H1 (cell line): ENCODE measurements at regions not wholly inside any gene's neighbourhood (a gene's known extent, or its start where the extent isn't known, plus 50 kb on each side); places are given as distances from the start of the nearest gene placed in this dataset.

Source experiments
- CTCF ChIA-PET: fragments of 300-600 bp; sonication (Branson Sonifier 250); formaldehyde crosslinking; loops from one replicate; lab custom pipeline; 2021; ENCODE audit not compliant: partially characterized antibody; lab: Charles Lee
- POLR2A ChIA-PET: fragments of 300-600 bp; sonication (Branson Sonifier 250); formaldehyde crosslinking; loops from one replicate; lab custom pipeline; 2021; ENCODE audit warnings: inconsistent platforms; ENCODE audit not compliant: partially characterized antibody; lab: Charles Lee
- DNase-seq, 2 experiments: peaks; one replicate each; pipeline versions ENCODE4 v3.0.0 to v3.0.0-alpha.2; 2010 to 2022; ENCODE audit warnings: low spot score in 2 of 2, low read depth in 1 of 2, mixed read lengths in 1 of 2
- FAIRE-seq: peaks from 2 replicates; lab custom pipeline; 2011; peaks lifted over from hg19 to GRCh38; lab: Jason Lieb, UNC
- H2AFZ ChIP-seq: 2 replicates; pipeline ENCODE4 v1.8.1; 2012; ENCODE audit warnings: low read length, inconsistent platforms
- H2AK5ac ChIP-seq: 2 replicates; pipeline ENCODE4 v1.6.1; 2013; ENCODE audit warnings: low read depth, low read length
- H2BK120ac ChIP-seq: replicated peaks from 2 replicates; pipeline ENCODE3; 2013; ENCODE audit warnings: low read depth, low read length, inconsistent platforms
- H2BK12ac ChIP-seq: 2 replicates; pipeline ENCODE4 v1.6.1; 2013; ENCODE audit warnings: low read depth, low read length
- H2BK15ac ChIP-seq: 2 replicates; pipeline ENCODE4 v1.6.1; 2013; ENCODE audit warnings: low read length
- H2BK20ac ChIP-seq: 2 replicates; pipeline ENCODE4 v1.6.1; 2013; ENCODE audit warnings: low read length
- H2BK5ac ChIP-seq: 2 replicates; pipeline ENCODE4 v1.6.1; 2013; ENCODE audit warnings: low read depth, low read length
- H3K14ac ChIP-seq: 2 replicates; pipeline ENCODE4 v1.6.1; 2013; ENCODE audit warnings: inconsistent platforms; ENCODE audit not compliant: insufficient read length
- H3K18ac ChIP-seq: 2 replicates; pipeline ENCODE4 v1.6.1; 2013; ENCODE audit warnings: low read length; ENCODE audit errors: extremely low read depth
- H3K23ac ChIP-seq: 2 replicates; pipeline ENCODE4 v1.6.1; 2013; ENCODE audit warnings: inconsistent platforms; ENCODE audit not compliant: insufficient read length
- H3K23me2 ChIP-seq: 2 replicates; pipeline ENCODE4 v1.6.1; 2013; ENCODE audit warnings: low read depth, low read length
- H3K27ac ChIP-seq: 2 replicates; pipeline ENCODE4 v1.6.1; 2011; ENCODE audit warnings: low read depth, low read length, inconsistent platforms
- H3K27me3 ChIP-seq, 4 experiments: replicated peaks in 1 of 4; 1 replicate in 1 of 4; 2 replicates in 3 of 4; pipeline versions ENCODE4 v1.6.1 to v1.8.1; 2011 to 2013; ENCODE audit warnings: low read length in 3 of 4, mild to moderate bottlenecking in 3 of 4, inconsistent platforms in 2 of 4, mixed read lengths in 2 of 4, moderate library complexity in 1 of 4; ENCODE audit not compliant: control insufficient read depth in 3 of 4, insufficient read depth in 3 of 4; ENCODE audit errors: extremely low read depth in 1 of 4
- H3K36me3 ChIP-seq, 4 experiments: 2 replicates each; pipeline versions ENCODE4 v1.6.1 to v1.8.1; 2011 to 2013; ENCODE audit warnings: mild to moderate bottlenecking in 4 of 4, low read length in 3 of 4, moderate library complexity in 2 of 4, control low read depth in 1 of 4, inconsistent platforms in 1 of 4; ENCODE audit not compliant: insufficient read depth in 4 of 4, control insufficient read depth in 2 of 4
- H3K4ac ChIP-seq: replicated peaks from 2 replicates; pipeline ENCODE3; 2013; ENCODE audit warnings: low read length, low read depth, mixed read lengths, inconsistent platforms; ENCODE audit not compliant: insufficient read length
- H3K4me1 ChIP-seq, 4 experiments: replicated peaks in 1 of 4; 1 replicate in 1 of 4; 2 replicates in 3 of 4; pipeline versions ENCODE4 v1.6.1 to v1.8.1; 2011 to 2013; ENCODE audit warnings: low read length in 3 of 4, inconsistent platforms in 2 of 4, mixed read lengths in 1 of 4; ENCODE audit not compliant: insufficient read depth in 4 of 4, control insufficient read depth in 3 of 4
- H3K4me2 ChIP-seq, 2 experiments: 2 replicates each; pipeline versions ENCODE4 v1.6.1 to v1.8.1; 2011 to 2013; ENCODE audit warnings: low read depth in 2 of 2, low read length in 2 of 2, control low read depth in 1 of 2, inconsistent platforms in 1 of 2, mild to moderate bottlenecking in 1 of 2; ENCODE audit not compliant: insufficient read depth in 1 of 2
- H3K4me3 ChIP-seq, 4 experiments: fragments of 200-600, 300-600 bp in 1 of 4; sonication (generic), shearing (Covaris generic), sonication (Bioruptor Twin) in 1 of 4; 2 replicates each; pipeline versions ENCODE4 v1.5.1 to v1.8.1; 2011 to 2016; ENCODE audit warnings: low read length in 4 of 4, low read depth in 3 of 4, control low read depth in 2 of 4, inconsistent platforms in 2 of 4, mild to moderate bottlenecking in 2 of 4, mixed read lengths in 1 of 4, moderate library complexity in 1 of 4; ENCODE audit not compliant: insufficient read depth in 2 of 4; ENCODE audit errors: extremely low read depth in 1 of 4
- H3K56ac ChIP-seq: replicated peaks from 2 replicates; pipeline ENCODE3; 2013; ENCODE audit warnings: low read depth, mild to moderate bottlenecking, mixed read lengths, low read length, inconsistent platforms; ENCODE audit not compliant: insufficient read length
- H3K79me1 ChIP-seq: 2 replicates; pipeline ENCODE4 v1.6.1; 2013; ENCODE audit warnings: low read depth, low read length, control low read depth
- H3K79me2 ChIP-seq, 2 experiments: 2 replicates each; pipeline versions ENCODE4 v1.6.1 to v1.8.1; 2012 to 2013; ENCODE audit warnings: low read length in 2 of 2, mild to moderate bottlenecking in 2 of 2, inconsistent platforms in 1 of 2; ENCODE audit not compliant: insufficient read depth in 2 of 2, control insufficient read depth in 1 of 2
- H3K9ac ChIP-seq, 4 experiments: replicated peaks in 1 of 4; 1 replicate in 1 of 4; 2 replicates in 3 of 4; pipeline versions ENCODE4 v1.6.1 to v1.8.1; 2011 to 2013; ENCODE audit warnings: low read depth in 3 of 4, low read length in 3 of 4, control low read depth in 2 of 4, mild to moderate bottlenecking in 2 of 4, moderate library complexity in 2 of 4, inconsistent platforms in 1 of 4; ENCODE audit errors: extremely low read depth in 1 of 4
- H3K9me3 ChIP-seq, 2 experiments: 2 replicates each; pipeline versions ENCODE4 v1.6.1 to v1.8.1; 2012 to 2013; ENCODE audit warnings: mild to moderate bottlenecking in 2 of 2, moderate library complexity in 2 of 2, control low read depth in 1 of 2, inconsistent platforms in 1 of 2, low read depth in 1 of 2, low read length in 1 of 2, mixed read lengths in 1 of 2; ENCODE audit not compliant: insufficient read depth in 2 of 2
- H4K20me1 ChIP-seq, 2 experiments: replicated peaks in 1 of 2; 2 replicates each; pipeline versions ENCODE3 to v1.8.1; 2011 to 2013; ENCODE audit warnings: inconsistent platforms in 2 of 2, low read length in 2 of 2, mild to moderate bottlenecking in 1 of 2; ENCODE audit not compliant: insufficient read depth in 2 of 2, control insufficient read depth in 1 of 2
- H4K5ac ChIP-seq: 2 replicates; pipeline ENCODE4 v1.6.1; 2013; ENCODE audit warnings: low read length, low read depth, mixed read lengths, inconsistent platforms; ENCODE audit not compliant: insufficient read length
- H4K8ac ChIP-seq: 2 replicates; pipeline ENCODE4 v1.8.0; 2013; ENCODE audit warnings: mild to moderate bottlenecking, moderate library complexity, low read length, inconsistent platforms; ENCODE audit not compliant: insufficient read depth; ENCODE audit errors: extremely low read depth
- H4K91ac ChIP-seq: replicated peaks from 2 replicates; pipeline ENCODE3; 2013; ENCODE audit warnings: low read length, mixed read lengths, inconsistent platforms; ENCODE audit not compliant: insufficient read length
- EZH2 ChIP-seq: fragments of 200-600 bp; sonication (generic); IDR thresholded peaks from 2 replicates; pipeline ENCODE4 v1.7.1; 2012; ENCODE audit warnings: low read depth, mild to moderate bottlenecking, moderate library complexity, low read length, inconsistent platforms; ENCODE audit not compliant: severe bottlenecking
- JUN ChIP-seq: IDR thresholded peaks from 2 replicates; pipeline ENCODE4 v1.6.1; 2011; ENCODE audit warnings: low read depth, mild to moderate bottlenecking, improper control_type of control experiment, low read length
- NANOG ChIP-seq: IDR thresholded peaks from 2 replicates; pipeline ENCODE4 v1.6.1; 2011; ENCODE audit warnings: low read length, low read depth, mild to moderate bottlenecking, inconsistent platforms; ENCODE audit not compliant: insufficient read depth, poor library complexity, severe bottlenecking
- NRF1 ChIP-seq: IDR thresholded peaks from 2 replicates; pipeline ENCODE4 v1.6.1; 2011; ENCODE audit warnings: mild to moderate bottlenecking, low read depth, low read length, improper control_type of control experiment
- SIRT6 ChIP-seq: IDR thresholded peaks from one replicate; pipeline ENCODE4 v1.7.1; 2012; ENCODE audit warnings: low read length, inconsistent platforms
- SP2 ChIP-seq: IDR thresholded peaks from 2 replicates; pipeline ENCODE4 v1.6.1; 2012; ENCODE audit warnings: mild to moderate bottlenecking, low read length, inconsistent platforms
- TAF7 ChIP-seq: optimal IDR thresholded peaks from 2 replicates; pipeline ENCODE3; 2011; ENCODE audit warnings: low read depth, mild to moderate bottlenecking, inconsistent platforms, low read length, moderate library complexity, borderline replicate concordance
- WGBS, 2 experiments: shearing (Covaris generic) in 1 of 2; methylation state at CpG; one replicate each; pipeline versions ENCODE4 v1.1.6 to v1.1.7; 2013 to 2015; ENCODE audit warnings: low lambda C conversion rate in 2 of 2, mixed read lengths in 2 of 2, inconsistent platforms in 1 of 2, low coverage in 1 of 2, missing lambda C conversion rate in 1 of 2; ENCODE audit not compliant: insufficient replicate concordance in 2 of 2, insufficient coverage in 1 of 2, insufficient read length in 1 of 2; ENCODE audit errors: extremely low coverage in 1 of 2, missing lambda C conversion rate in 1 of 2; 5-methylcytosine and 5-hydroxymethylcytosine counted together
- TF ChIP-seq, protein P1 (sequence below), 3 experiments: IDR thresholded peaks; 1 replicate in 2 of 3; 2 replicates in 1 of 3; pipeline versions ENCODE4 v1.5.1 to v1.6.1; 2011; ENCODE audit warnings: low read length in 3 of 3, mild to moderate bottlenecking in 3 of 3, inconsistent platforms in 2 of 3, low read depth in 1 of 3, moderate library complexity in 1 of 3; ENCODE audit not compliant: insufficient read depth in 1 of 3; ENCODE audit errors: control extremely low read depth in 1 of 3

- Histone ChIP-seq H3K36me3 (no peaks in the 10 kb centered on the region), H4K20me1 (no peaks in the 10 kb centered on the region), H2AFZ (no peak overlapping the region), H2BK20ac (no peak overlapping the region), H2AK5ac (no peak overlapping the region), H2BK5ac (no peak overlapping the region), H3K27ac (no peak overlapping the region), H3K27me3 (no peaks in the 10 kb centered on the region), H3K9ac (no peak overlapping the region), H2BK15ac (no peak overlapping the region), H4K5ac (no peak overlapping the region), H4K91ac (no peak overlapping the region), H3K4me3 (no peak overlapping the region), H2BK120ac (no peak overlapping the region), H3K4me2 (no peak overlapping the region), H3K79me1 (no peaks in the 10 kb centered on the region), H3K18ac (no peak overlapping the region), H3K79me2 (no peaks in the 10 kb centered on the region), H3K4ac (no peak overlapping the region), H3K9me3 (no peaks in the 10 kb centered on the region), H4K8ac (no peak overlapping the region), H3K56ac (no peak overlapping the region), H3K23ac (no peak overlapping the region), H2BK12ac (no peak overlapping the region), H3K4me1 (no peaks in the 10 kb centered on the region), H3K14ac (no peak overlapping the region), H3K23me2 (peaks cover 4% of the 10 kb centered on the region; the same call in 1 of the 2 replicates)
- FAIRE-seq (no peak), DNase-seq (no peak)
- ChIA-PET CTCF (interaction anchor here (1.1 to 1.7 kb wide), 3 partner anchors 18 to 676 kb away, joined by 3 to 12 read pairs (median 3); no protein-coding TSS in a partner anchor), POLR2A (no interaction called here)
- 82% methylated on average over 4 of the region's 4 CpGs; no CpG with 5 or more reads in 1 of the 2 experiments for WGBS, 2 experiments
- TF ChIP-seq TAF7 (no peak), EZH2 (no peak), NANOG (no peak), SP2 (no peak), NRF1 (no peak), SIRT6 (no peak), JUN (no peak)
- TF ChIP-seq, protein P1, sequence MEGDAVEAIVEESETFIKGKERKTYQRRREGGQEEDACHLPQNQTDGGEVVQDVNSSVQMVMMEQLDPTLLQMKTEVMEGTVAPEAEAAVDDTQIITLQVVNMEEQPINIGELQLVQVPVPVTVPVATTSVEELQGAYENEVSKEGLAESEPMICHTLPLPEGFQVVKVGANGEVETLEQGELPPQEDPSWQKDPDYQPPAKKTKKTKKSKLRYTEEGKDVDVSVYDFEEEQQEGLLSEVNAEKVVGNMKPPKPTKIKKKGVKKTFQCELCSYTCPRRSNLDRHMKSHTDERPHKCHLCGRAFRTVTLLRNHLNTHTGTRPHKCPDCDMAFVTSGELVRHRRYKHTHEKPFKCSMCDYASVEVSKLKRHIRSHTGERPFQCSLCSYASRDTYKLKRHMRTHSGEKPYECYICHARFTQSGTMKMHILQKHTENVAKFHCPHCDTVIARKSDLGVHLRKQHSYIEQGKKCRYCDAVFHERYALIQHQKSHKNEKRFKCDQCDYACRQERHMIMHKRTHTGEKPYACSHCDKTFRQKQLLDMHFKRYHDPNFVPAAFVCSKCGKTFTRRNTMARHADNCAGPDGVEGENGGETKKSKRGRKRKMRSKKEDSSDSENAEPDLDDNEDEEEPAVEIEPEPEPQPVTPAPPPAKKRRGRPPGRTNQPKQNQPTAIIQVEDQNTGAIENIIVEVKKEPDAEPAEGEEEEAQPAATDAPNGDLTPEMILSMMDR (IDR thresholded peaks at IDR 0.05; ENCODE audit: control extremely low read depth in 1 of 3, insufficient read depth in 1 of 3, low read depth in 1 of 3, low read length in 3 of 3): no peak
Measured at GRCh38 chr12:97984974-97985580, 522.5 kb downstream of the RMST start.
